ENCODE measurements at regions not wholly inside any gene's neighbourhood (a gene's known extent, or its start where the extent isn't known, plus 50 kb on each side); places are given as distances from the start of the nearest gene placed in this dataset.

GRCh38 chr5:21152611-21153010 is 1164.6 kb upstream of the CDH18 start:
- POLR2A ChIA-PET = no interaction called here
- TF ChIP-seq, protein P1, sequence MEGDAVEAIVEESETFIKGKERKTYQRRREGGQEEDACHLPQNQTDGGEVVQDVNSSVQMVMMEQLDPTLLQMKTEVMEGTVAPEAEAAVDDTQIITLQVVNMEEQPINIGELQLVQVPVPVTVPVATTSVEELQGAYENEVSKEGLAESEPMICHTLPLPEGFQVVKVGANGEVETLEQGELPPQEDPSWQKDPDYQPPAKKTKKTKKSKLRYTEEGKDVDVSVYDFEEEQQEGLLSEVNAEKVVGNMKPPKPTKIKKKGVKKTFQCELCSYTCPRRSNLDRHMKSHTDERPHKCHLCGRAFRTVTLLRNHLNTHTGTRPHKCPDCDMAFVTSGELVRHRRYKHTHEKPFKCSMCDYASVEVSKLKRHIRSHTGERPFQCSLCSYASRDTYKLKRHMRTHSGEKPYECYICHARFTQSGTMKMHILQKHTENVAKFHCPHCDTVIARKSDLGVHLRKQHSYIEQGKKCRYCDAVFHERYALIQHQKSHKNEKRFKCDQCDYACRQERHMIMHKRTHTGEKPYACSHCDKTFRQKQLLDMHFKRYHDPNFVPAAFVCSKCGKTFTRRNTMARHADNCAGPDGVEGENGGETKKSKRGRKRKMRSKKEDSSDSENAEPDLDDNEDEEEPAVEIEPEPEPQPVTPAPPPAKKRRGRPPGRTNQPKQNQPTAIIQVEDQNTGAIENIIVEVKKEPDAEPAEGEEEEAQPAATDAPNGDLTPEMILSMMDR (IDR thresholded peaks at IDR 0.05; ENCODE audit: insufficient read depth, low read length, missing control alignments) = no peak
- CTCF ChIA-PET = no interaction called here
- peak; percentile 9 for DNase-seq (ENCODE audit: low read depth, low spot score)
- H3K4me3 ChIP-seq (ENCODE audit: low read depth, low read length) = no peak overlapping the region

- POLR2A ChIA-PET = no interaction called here
- CTCF ChIA-PET = no interaction called here
- DNase-seq (ENCODE audit: low read depth, low spot score) = no peak
- TF ChIP-seq, protein P1 (IDR thresholded peaks at IDR 0.05; ENCODE audit: insufficient read depth, low read length, missing control alignments) = no peak
- H3K4me3 ChIP-seq (ENCODE audit: low read depth, low read length) = no peak overlapping the region
These were observed 1157.4 kb upstream of the CDH18 start for GRCh38 chr5:21145376-21145775.

- CTCF ChIA-PET = no interaction called here
- H3K4me3 ChIP-seq (ENCODE audit: low read depth, low read length) = no peak overlapping the region
- POLR2A ChIA-PET = no interaction called here
- no peak for DNase-seq (ENCODE audit: low read depth, low spot score)
- TF ChIP-seq, protein P1 (IDR thresholded peaks at IDR 0.05; ENCODE audit: insufficient read depth, low read length, missing control alignments) = no peak
These were observed 1155.7 kb upstream of the CDH18 start for GRCh38 chr5:21143686-21144085.

DNA sequence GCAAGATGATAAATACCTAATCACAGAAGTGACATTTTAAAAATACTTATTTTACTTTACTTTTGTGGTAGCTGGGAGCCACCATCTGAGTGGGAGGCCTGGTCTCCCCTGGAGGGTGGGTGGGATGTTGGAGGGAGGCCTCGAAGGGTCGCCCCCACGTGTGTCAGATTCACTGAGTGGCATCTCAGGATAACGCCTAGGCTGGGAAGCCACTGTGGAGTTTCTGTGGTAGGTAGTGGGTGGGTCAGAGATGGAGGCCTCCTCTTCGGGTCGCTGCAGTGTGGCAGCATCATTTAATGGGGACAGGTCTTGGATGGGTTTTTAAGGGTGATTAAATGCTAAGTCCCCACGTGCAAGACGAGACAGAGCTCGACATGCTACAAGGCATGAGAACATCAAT is 1154.8 kb upstream of the CDH18 start:
- TF ChIP-seq, protein P1 (IDR thresholded peaks at IDR 0.05; ENCODE audit: insufficient read depth, low read length, missing control alignments) = no peak
- no peak overlapping the region for H3K4me3 ChIP-seq (ENCODE audit: low read depth, low read length)
- CTCF ChIA-PET = no interaction called here
- DNase-seq (ENCODE audit: low read depth, low spot score) = no peak
- POLR2A ChIA-PET = no interaction called here

DNA sequence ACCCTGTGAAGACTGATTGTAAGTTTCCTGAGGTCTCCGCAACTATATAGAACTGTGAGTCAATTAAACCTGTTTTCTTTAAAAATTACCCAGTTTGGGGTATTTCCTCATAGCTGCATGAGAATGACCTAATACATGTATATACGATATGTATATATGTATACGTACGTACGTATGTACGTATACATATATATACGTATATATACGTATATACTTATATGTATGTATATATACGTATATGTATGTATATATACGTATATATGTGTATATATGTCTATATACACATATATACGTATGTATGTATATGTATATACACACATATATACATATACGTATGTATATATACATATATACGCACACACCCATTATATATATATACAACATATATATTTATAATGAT is 1153.0 kb upstream of the CDH18 start:
- ChIA-PET POLR2A (no interaction called here), CTCF (no interaction called here)
- TF ChIP-seq, protein P1 (IDR thresholded peaks at IDR 0.05; ENCODE audit: insufficient read depth, low read length, missing control alignments) = no peak
- no peak overlapping the region for H3K4me3 ChIP-seq (ENCODE audit: low read depth, low read length)
- no peak for DNase-seq (ENCODE audit: low read depth, low spot score)

GRCh38 chr5:21126236-21126635 is 1138.2 kb upstream of the CDH18 start:
- H3K4me3 ChIP-seq (ENCODE audit: low read depth, low read length) = no peak overlapping the region
- ChIA-PET CTCF (no interaction called here), POLR2A (no interaction called here)
- TF ChIP-seq, protein P1 (IDR thresholded peaks at IDR 0.05; ENCODE audit: insufficient read depth, low read length, missing control alignments) = no peak
- DNase-seq (ENCODE audit: low read depth, low spot score) = no peak

Measured in AG04449 (cell line).